ENCODE measurements at regions not wholly inside any gene's neighbourhood (a gene's known extent, or its start where the extent isn't known, plus 50 kb on each side); places are given as distances from the start of the nearest gene placed in this dataset.
"Not testable (repeated sequence)": the region's sequence is repeated elsewhere in the genome, so short reads cannot be mapped to it uniquely, and the experiment has no call there.

- Histone ChIP-seq H3K4me3 (replicated peaks in 1 of 3) (no peak overlapping the region), H3K9me3 (no peaks in the 10 kb centered on the region), H3K36me3 (no peaks in the 10 kb centered on the region), H3K27me3 (no peaks in the 10 kb centered on the region), H3K27ac (no peak overlapping the region), H3K4me1 (peaks cover 15 to 17% of the 10 kb centered on the region in 2 donors)
- no peak for TF ChIP-seq POLR2A (IDR thresholded peaks at IDR 0.05)
- intact Hi-C loops (cut with DNase I), result no loop called here
- no peak for DNase-seq
Observed at GRCh38 chr7:25459057-25459456, 230.8 kb upstream of the NPVF start.

DNA sequence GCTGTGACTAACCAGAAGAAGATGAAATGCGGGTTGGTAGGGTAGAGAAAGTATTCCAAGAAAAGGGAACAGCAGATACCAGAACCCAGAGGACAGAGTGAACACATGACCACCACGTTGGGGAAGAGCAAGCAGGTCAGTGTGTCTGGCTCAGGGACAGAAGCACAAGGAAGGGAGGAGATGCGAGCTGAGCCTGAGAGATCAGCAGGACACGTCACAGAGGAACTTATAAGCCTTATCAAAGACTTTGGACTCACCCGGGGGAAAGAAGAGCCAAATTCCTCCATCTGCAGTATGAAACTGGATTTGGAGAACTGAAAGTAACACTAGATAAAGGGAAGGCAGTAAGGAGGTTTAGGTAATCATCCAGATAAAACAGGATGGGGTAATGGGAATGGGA lies 232.1 kb upstream of the NPVF start:
- TF ChIP-seq POLR2A (IDR thresholded peaks at IDR 0.05), result no peak
- TF ChIP-seq, protein P1, sequence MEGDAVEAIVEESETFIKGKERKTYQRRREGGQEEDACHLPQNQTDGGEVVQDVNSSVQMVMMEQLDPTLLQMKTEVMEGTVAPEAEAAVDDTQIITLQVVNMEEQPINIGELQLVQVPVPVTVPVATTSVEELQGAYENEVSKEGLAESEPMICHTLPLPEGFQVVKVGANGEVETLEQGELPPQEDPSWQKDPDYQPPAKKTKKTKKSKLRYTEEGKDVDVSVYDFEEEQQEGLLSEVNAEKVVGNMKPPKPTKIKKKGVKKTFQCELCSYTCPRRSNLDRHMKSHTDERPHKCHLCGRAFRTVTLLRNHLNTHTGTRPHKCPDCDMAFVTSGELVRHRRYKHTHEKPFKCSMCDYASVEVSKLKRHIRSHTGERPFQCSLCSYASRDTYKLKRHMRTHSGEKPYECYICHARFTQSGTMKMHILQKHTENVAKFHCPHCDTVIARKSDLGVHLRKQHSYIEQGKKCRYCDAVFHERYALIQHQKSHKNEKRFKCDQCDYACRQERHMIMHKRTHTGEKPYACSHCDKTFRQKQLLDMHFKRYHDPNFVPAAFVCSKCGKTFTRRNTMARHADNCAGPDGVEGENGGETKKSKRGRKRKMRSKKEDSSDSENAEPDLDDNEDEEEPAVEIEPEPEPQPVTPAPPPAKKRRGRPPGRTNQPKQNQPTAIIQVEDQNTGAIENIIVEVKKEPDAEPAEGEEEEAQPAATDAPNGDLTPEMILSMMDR (IDR thresholded peaks at IDR 0.05), result no peak
- no peak for DNase-seq
- peaks cover 15 to 17% of the 10 kb centered on the region in 2 donors for H3K4me1 ChIP-seq
- no peak overlapping the region for H3K27ac ChIP-seq
- no peaks in the 10 kb centered on the region for H3K9me3 ChIP-seq
- intact Hi-C loops (cut with DNase I), result no loop called here
- no peak overlapping the region for H3K4me3 ChIP-seq (replicated peaks in 1 of 3)
- WGBS, 2 donors, result 62 to 75% methylated on average over 5 of the region's 5 CpGs
- H3K27me3 ChIP-seq, result no peaks in the 10 kb centered on the region
- no peaks in the 10 kb centered on the region for H3K36me3 ChIP-seq

DNA sequence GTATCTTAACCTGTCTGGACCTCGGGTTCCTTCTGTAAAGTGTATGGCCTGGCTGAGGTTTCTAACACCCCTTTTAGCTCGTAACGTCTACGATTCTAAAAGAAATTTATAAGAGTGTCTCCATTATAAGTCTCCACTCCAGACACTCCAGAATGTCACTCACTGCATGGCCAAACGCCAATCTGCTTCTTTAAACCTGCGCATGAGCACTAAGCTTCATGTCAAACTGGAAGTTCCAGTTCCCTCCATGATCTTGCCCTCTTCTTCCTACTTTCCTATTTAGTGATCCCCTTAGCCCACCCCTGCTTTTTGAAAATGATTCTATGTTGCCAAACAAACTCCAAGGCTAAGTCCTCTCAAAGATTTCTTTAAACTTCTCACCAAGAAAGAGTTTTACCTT lies 241.4 kb upstream of the NPVF start:
- intact Hi-C loops (cut with DNase I), result no loop called here
- Histone ChIP-seq H3K27ac (no peak overlapping the region), H3K36me3 (no peaks in the 10 kb centered on the region), H3K27me3 (no peaks in the 10 kb centered on the region), H3K4me3 (replicated peaks in 1 of 3) (no peak overlapping the region), H3K9me3 (no peaks in the 10 kb centered on the region), H3K4me1 (no peaks in the 10 kb centered on the region)
- 44 to 57% methylated on average over 6 of the region's 6 CpGs for WGBS, 2 donors
- DNase-seq, result peak; percentile 49 to 68
- TF ChIP-seq POLR2A (IDR thresholded peaks at IDR 0.05), result no peak

GRCh38 chr7:25476863-25477499 lies 248.7 kb upstream of the NPVF start:
- Histone ChIP-seq H3K27me3 (no peaks in the 10 kb centered on the region), H3K36me3 (no peaks in the 10 kb centered on the region), H3K9me3 (no peaks in the 10 kb centered on the region), H3K27ac (no peak overlapping the region), H3K4me1 (no peaks in the 10 kb centered on the region), H3K4me3 (replicated peaks in 1 of 3) (no peak overlapping the region)
- no peak for DNase-seq
- TF ChIP-seq POLR2A (IDR thresholded peaks at IDR 0.05), result no peak
- WGBS, 2 donors, result 67 to 79% methylated on average over 9 of the region's 9 CpGs
- intact Hi-C loops (cut with DNase I), result no loop called here

GRCh38 chr7:25478221-25478620 lies 249.9 kb upstream of the NPVF start:
- H3K9me3 ChIP-seq; H3K27ac ChIP-seq; DNase-seq; H3K4me1 ChIP-seq; intact Hi-C loops (cut with DNase I); H3K36me3 ChIP-seq; H3K27me3 ChIP-seq; H3K4me3 ChIP-seq (replicated peaks in 1 of 3): not testable (repeated sequence)

DNA sequence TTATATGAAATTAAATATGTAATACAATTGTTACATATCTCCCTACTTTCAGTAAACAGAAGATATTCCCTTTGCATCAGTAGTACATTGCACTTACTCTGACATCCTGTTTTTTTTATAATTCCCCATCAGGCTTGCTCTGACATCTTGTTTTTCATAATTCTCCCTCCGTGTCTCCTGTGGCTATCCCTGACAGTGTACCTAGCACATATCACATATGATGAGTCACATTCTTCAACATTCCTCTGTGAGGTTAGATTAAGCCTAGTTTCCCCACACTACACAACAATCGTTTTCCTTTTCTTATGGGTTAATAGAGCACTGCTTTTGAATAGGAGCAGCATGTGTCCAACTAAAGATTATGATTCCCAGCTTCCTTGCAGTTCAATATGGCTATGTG lies 250.6 kb upstream of the NPVF start:
- H3K27me3 ChIP-seq, result no peaks in the 10 kb centered on the region
- WGBS, 2 donors, result 65 to 70% methylated on average over 2 of the region's 2 CpGs
- no peaks in the 10 kb centered on the region for H3K36me3 ChIP-seq
- no peaks in the 10 kb centered on the region for H3K4me1 ChIP-seq
- no peaks in the 10 kb centered on the region for H3K9me3 ChIP-seq
- H3K4me3 ChIP-seq (replicated peaks in 1 of 3), result no peak overlapping the region
- intact Hi-C loops (cut with DNase I), result no loop called here
- H3K27ac ChIP-seq, result no peak overlapping the region
- TF ChIP-seq, protein P1 (IDR thresholded peaks at IDR 0.05), result no peak
- TF ChIP-seq POLR2A (IDR thresholded peaks at IDR 0.05), result no peak
- DNase-seq, result no peak

DNA sequence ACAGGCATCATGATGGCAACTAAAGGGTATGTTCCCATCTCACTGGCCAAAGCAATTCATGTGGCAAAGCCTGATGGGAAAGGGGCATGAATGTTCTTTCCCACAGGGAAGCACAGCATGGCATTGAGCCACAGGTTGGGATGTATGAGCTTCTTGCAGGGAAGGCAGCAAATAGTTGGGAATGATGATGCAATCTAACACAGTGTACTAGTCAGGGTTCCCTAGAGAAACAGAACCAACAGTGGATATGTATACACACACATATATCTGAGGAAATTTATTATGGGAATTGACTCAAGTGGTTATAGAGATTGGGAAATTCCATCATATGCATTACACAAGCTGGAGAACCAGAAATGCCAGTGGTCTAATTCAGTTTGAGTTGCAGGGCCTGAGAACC lies 253.6 kb upstream of the NPVF start:
- Histone ChIP-seq H3K9me3 (no peaks in the 10 kb centered on the region), H3K4me3 (replicated peaks in 1 of 3) (no peak overlapping the region), H3K27me3 (no peaks in the 10 kb centered on the region), H3K27ac (no peak overlapping the region), H3K4me1 (peaks cover 0 to 4% of the 10 kb centered on the region in 2 donors), H3K36me3 (no peaks in the 10 kb centered on the region)
- TF ChIP-seq, protein P1 (IDR thresholded peaks at IDR 0.05), result no peak
- TF ChIP-seq POLR2A (IDR thresholded peaks at IDR 0.05), result no peak
- DNase-seq, result no peak
- intact Hi-C loops (cut with DNase I), result no loop called here
